Caco-2 (cell line): ENCODE measurements at regions not wholly inside any gene's neighbourhood (a gene's known extent, or its start where the extent isn't known, plus 50 kb on each side); places are given as distances from the start of the nearest gene placed in this dataset.
"Not testable (repeated sequence)": the region's sequence is repeated elsewhere in the genome, so short reads cannot be mapped to it uniquely, and the experiment has no call there.

Experiments used
- BruUV-seq: library from RNA; stranded (reverse); fragments of 400-500 nt; replicated peaks from 2 replicates; lab custom pipeline; 2021; lab: Mats Ljungman, UMichigan
- CTCF ChIA-PET: fragments of 300-600 bp; sonication (Branson Sonifier 250); formaldehyde crosslinking; loops from one replicate; lab custom pipeline; 2022; ENCODE audit warnings: antibody characterized with exemption; lab: Charles Lee
- POLR2A ChIA-PET: fragments of 300-600 bp; sonication (Branson Sonifier 250); formaldehyde crosslinking; loops from one replicate; lab custom pipeline; 2022; ENCODE audit warnings: antibody characterized with exemption; lab: Charles Lee
- DNase-seq, 2 experiments: peaks; one replicate each; pipeline versions ENCODE4 v3.0.0 to v3.0.0-alpha.2; 2020 to 2022
- H3K27me3 ChIP-seq: replicated peaks from 2 replicates; pipeline ENCODE4 v1.6.0; 2011; ENCODE audit warnings: low read length; ENCODE audit not compliant: control insufficient read depth, insufficient read depth
- H3K36me3 ChIP-seq: 2 replicates; pipeline ENCODE4 v1.5.1; 2011; ENCODE audit warnings: low read length; ENCODE audit not compliant: control insufficient read depth, insufficient read depth
- H3K4me1 ChIP-seq: fragments of 250-450 bp; sonication (Bioruptor Pico); 2 replicates; pipeline ENCODE4 v1.5.1; 2020; ENCODE audit warnings: mild to moderate bottlenecking
- H3K4me3 ChIP-seq: 2 replicates; pipeline ENCODE4 v1.5.1; 2011; ENCODE audit warnings: low read depth, mild to moderate bottlenecking, control low read depth, low read length
- H3K9me3 ChIP-seq: fragments of 250-450 bp; sonication (Bioruptor Pico); 2 replicates; pipeline ENCODE4 v1.5.1; 2020; ENCODE audit warnings: mild to moderate bottlenecking, moderate library complexity
- H3K27ac Mint-ChIP-seq: one replicate; pipeline ENCODE4 v1.8.0; 2022; ENCODE audit warnings: mixed read lengths; ENCODE audit not compliant: unreplicated experiment
- H3K27me3 Mint-ChIP-seq: one replicate; pipeline ENCODE4 v1.8.0; 2022; ENCODE audit warnings: mixed read lengths; ENCODE audit not compliant: insufficient read depth, unreplicated experiment
- H3K36me3 Mint-ChIP-seq: one replicate; pipeline ENCODE4 v1.8.0; 2022; ENCODE audit warnings: mild to moderate bottlenecking, mixed read lengths; ENCODE audit not compliant: insufficient read depth, unreplicated experiment
- H3K4me1 Mint-ChIP-seq: one replicate; pipeline ENCODE4 v1.8.0; 2022; ENCODE audit warnings: low read depth, mixed read lengths; ENCODE audit not compliant: unreplicated experiment
- H3K4me3 Mint-ChIP-seq: one replicate; pipeline ENCODE4 v1.8.0; 2022; ENCODE audit warnings: mild to moderate bottlenecking, moderate library complexity, mixed read lengths; ENCODE audit not compliant: unreplicated experiment
- H3K9me3 Mint-ChIP-seq: one replicate; pipeline ENCODE4 v1.8.0; 2022; ENCODE audit warnings: mixed read lengths; ENCODE audit not compliant: unreplicated experiment
- CTCF ChIP-seq, 2 experiments: fragments of 200-600 bp in 1 of 2; IDR thresholded peaks; 1 replicate in 1 of 2; 2 replicates in 1 of 2; pipeline versions ENCODE4 v1.5.1 to v1.8.0; 2011 to 2022; ENCODE audit warnings: antibody characterized with exemption in 1 of 2, control low read depth in 1 of 2, inconsistent platforms in 1 of 2, low read depth in 1 of 2, low read length in 1 of 2, mild to moderate bottlenecking in 1 of 2, moderate library complexity in 1 of 2; ENCODE audit not compliant: insufficient read depth in 1 of 2, severe bottlenecking in 1 of 2, unreplicated experiment in 1 of 2
- intact Hi-C: fragments of 100-400 bp; cut with micrococcal nuclease; formaldehyde crosslinking; loops from one replicate; pipeline ENCODE4 v1.10.0; 2022; ENCODE audit not compliant: unreplicated experiment

GRCh38 chr5:154676508-154676907 is 78.7 kb upstream of the LARP1 start:
- no peak overlapping the region for H3K27ac Mint-ChIP-seq
- DNase-seq: no peak
- Histone ChIP-seq H3K36me3 (no peaks in the 10 kb centered on the region), H3K27me3 (no peaks in the 10 kb centered on the region), H3K4me1 (no peaks in the 10 kb centered on the region), H3K4me3 (no peak overlapping the region), H3K9me3 (no peaks in the 10 kb centered on the region)
- no peak for TF ChIP-seq CTCF (IDR thresholded peaks at IDR 0.05; ENCODE audit: insufficient read depth in 1 of 2, low read depth in 1 of 2, low read length in 1 of 2, severe bottlenecking in 1 of 2, unreplicated experiment in 1 of 2)
- no peaks in the 10 kb centered on the region for H3K4me1 Mint-ChIP-seq
- no peaks in the 10 kb centered on the region for H3K36me3 Mint-ChIP-seq
- CTCF ChIA-PET: no interaction called here
- no peak overlapping the region for H3K4me3 Mint-ChIP-seq
- no peaks in the 10 kb centered on the region for H3K27me3 Mint-ChIP-seq
- intact Hi-C loops: no loop called here
- H3K9me3 Mint-ChIP-seq: no peaks in the 10 kb centered on the region
- BruUV-seq: no TSS peak
- POLR2A ChIA-PET: no interaction called here

GRCh38 chr5:154674029-154674428 is 81.1 kb upstream of the LARP1 start:
- no peak overlapping the region for H3K4me3 Mint-ChIP-seq
- H3K27ac Mint-ChIP-seq: no peak overlapping the region
- H3K9me3 Mint-ChIP-seq: peaks cover 3% of the 10 kb centered on the region
- no peaks in the 10 kb centered on the region for H3K4me1 Mint-ChIP-seq
- BruUV-seq: no TSS peak
- CTCF ChIA-PET: interaction anchor here (0.6 kb wide), 1 partner anchor 163 kb away, joined by 4 read pairs; no protein-coding TSS in a partner anchor
- POLR2A ChIA-PET: interaction anchor here (0.6 kb wide), 1 partner anchor 295 kb away, joined by 4 read pairs; no protein-coding TSS in a partner anchor
- TF ChIP-seq CTCF (IDR thresholded peaks at IDR 0.05; ENCODE audit: insufficient read depth in 1 of 2, low read depth in 1 of 2, low read length in 1 of 2, severe bottlenecking in 1 of 2, unreplicated experiment in 1 of 2): no peak
- H3K4me1 ChIP-seq: no peaks in the 10 kb centered on the region
- no peak overlapping the region for H3K4me3 ChIP-seq
- H3K27me3 Mint-ChIP-seq: no peaks in the 10 kb centered on the region
- no peaks in the 10 kb centered on the region for H3K36me3 Mint-ChIP-seq
- no peaks in the 10 kb centered on the region for H3K27me3 ChIP-seq
- no peak for DNase-seq
- intact Hi-C loops: no loop called here
- H3K36me3 ChIP-seq: no peaks in the 10 kb centered on the region
- peaks cover under 1% of the 10 kb centered on the region; the same call in 1 of the 2 replicates for H3K9me3 ChIP-seq

GRCh38 chr5:154673506-154673905 is 81.7 kb upstream of the LARP1 start:
- Histone ChIP-seq H3K4me1 (no peaks in the 10 kb centered on the region), H3K4me3 (no peak overlapping the region), H3K36me3 (no peaks in the 10 kb centered on the region), H3K9me3 (peaks cover 5% of the 10 kb centered on the region), H3K27me3 (no peaks in the 10 kb centered on the region)
- ChIA-PET POLR2A (interaction anchor here (0.6 kb wide), 1 partner anchor 295 kb away, joined by 4 read pairs; no protein-coding TSS in a partner anchor), CTCF (interaction anchor here (0.6 kb wide), 1 partner anchor 164 kb away, joined by 4 read pairs; no protein-coding TSS in a partner anchor)
- no peaks in the 10 kb centered on the region for H3K36me3 Mint-ChIP-seq
- intact Hi-C loops: no loop called here
- DNase-seq: no peak
- no peak overlapping the region for H3K27ac Mint-ChIP-seq
- BruUV-seq: no TSS peak
- H3K27me3 Mint-ChIP-seq: no peaks in the 10 kb centered on the region
- H3K9me3 Mint-ChIP-seq: peaks cover 8% of the 10 kb centered on the region
- H3K4me3 Mint-ChIP-seq: no peak overlapping the region
- no peak for TF ChIP-seq CTCF (IDR thresholded peaks at IDR 0.05; ENCODE audit: insufficient read depth in 1 of 2, low read depth in 1 of 2, low read length in 1 of 2, severe bottlenecking in 1 of 2, unreplicated experiment in 1 of 2)
- H3K4me1 Mint-ChIP-seq: no peaks in the 10 kb centered on the region

- not testable (repeated sequence) for H3K4me1 ChIP-seq
Measured at GRCh38 chr5:154669913-154670312, 85.3 kb upstream of the LARP1 start.

More at GRCh38 chr5:154669913-154670312, 85.3 kb upstream of the LARP1 start:
- H3K4me1 Mint-ChIP-seq, BruUV-seq, H3K36me3 Mint-ChIP-seq, H3K36me3 ChIP-seq, CTCF ChIA-PET, H3K4me3 ChIP-seq, H3K4me3 Mint-ChIP-seq, DNase-seq, POLR2A ChIA-PET, H3K27me3 ChIP-seq, H3K27me3 Mint-ChIP-seq, H3K27ac Mint-ChIP-seq, intact Hi-C loops: not testable (repeated sequence)
- peaks cover 18% of the 10 kb centered on the region for H3K9me3 ChIP-seq
- H3K9me3 Mint-ChIP-seq: peaks cover 19% of the 10 kb centered on the region
